HG03354 (cell line): ENCODE measurements at regions not wholly inside any gene's neighbourhood (a gene's known extent, or its start where the extent isn't known, plus 50 kb on each side); places are given as distances from the start of the nearest gene placed in this dataset.

Experiments used
- ATAC-seq: cut with Tn5 transposase; IDR thresholded peaks from one replicate; pipeline ENCODE4 v1.9.1; 2021; ENCODE audit warnings: mild to moderate bottlenecking; ENCODE audit not compliant: unreplicated experiment, poor library complexity, severe bottlenecking

GRCh38 chr12:61739925-61740324 is 520.3 kb upstream of the USP15 start:
- no peak for ATAC-seq

- no peak for ATAC-seq
Observed at GRCh38 chr12:61750604-61751003, 509.6 kb upstream of the USP15 start.

GRCh38 chr12:61754214-61754613 is 506.0 kb upstream of the USP15 start:
- ATAC-seq = no peak

GRCh38 chr12:61757831-61758505 is 502.2 kb upstream of the USP15 start:
- ATAC-seq = no peak

- no peak for ATAC-seq
Observed at GRCh38 chr12:61758661-61759060, 501.5 kb upstream of the USP15 start.

GRCh38 chr12:61765926-61766325 is 494.3 kb upstream of the USP15 start:
- no peak for ATAC-seq

- ATAC-seq = no peak
Observed at GRCh38 chr12:61780435-61780834, 479.8 kb upstream of the USP15 start.

GRCh38 chr12:61781021-61781581 is 479.1 kb upstream of the USP15 start:
- no peak for ATAC-seq

- no peak for ATAC-seq
Observed at GRCh38 chr12:61796846-61797245, 463.4 kb upstream of the USP15 start.

GRCh38 chr12:61797266-61797665 is 462.9 kb upstream of the USP15 start:
- no peak for ATAC-seq

- no peak for ATAC-seq
Observed at GRCh38 chr12:61798778-61799177, 461.4 kb upstream of the USP15 start.

- ATAC-seq = no peak
Observed at GRCh38 chr12:61804301-61804700, 455.9 kb upstream of the USP15 start.

- no peak for ATAC-seq
Observed at GRCh38 chr12:61808856-61809255, 451.3 kb upstream of the USP15 start.

GRCh38 chr12:61810486-61810885 is 449.7 kb upstream of the USP15 start:
- ATAC-seq = no peak

GRCh38 chr12:61821381-61821780 is 438.8 kb upstream of the USP15 start:
- ATAC-seq = no peak

- no peak for ATAC-seq
Observed at GRCh38 chr12:61823102-61823501, 437.1 kb upstream of the USP15 start.

- no peak for ATAC-seq
Observed at GRCh38 chr12:61846765-61847164, 413.4 kb upstream of the USP15 start.

- no peak for ATAC-seq
Observed at GRCh38 chr12:61848893-61849292, 411.3 kb upstream of the USP15 start.

- ATAC-seq = no peak
Observed at GRCh38 chr12:61853945-61854344, 406.3 kb upstream of the USP15 start.

GRCh38 chr12:61854902-61855301 is 405.3 kb upstream of the USP15 start:
- no peak for ATAC-seq

- ATAC-seq = no peak
Observed at GRCh38 chr12:61857968-61858367, 402.2 kb upstream of the USP15 start.

- ATAC-seq = no peak
Observed at GRCh38 chr12:61860451-61860850, 399.8 kb upstream of the USP15 start.
